Dermis microvascular lymphatic vessel endothelial cell (primary cell): ENCODE measurements at regions not wholly inside any gene's neighbourhood (a gene's known extent, or its start where the extent isn't known, plus 50 kb on each side); places are given as distances from the start of the nearest gene placed in this dataset.
"Not testable (repeated sequence)": the region's sequence is repeated elsewhere in the genome, so short reads cannot be mapped to it uniquely, and the experiment has no call there.

Source experiments
- DNase-seq, 2 donors: peaks; one replicate each; pipeline versions ENCODE4 v3.0.0 to v3.0.0-alpha.2; 2010; ENCODE audit warnings: low read depth in 2 of 2

- DNase-seq: no peak
Measured at GRCh38 chr5:125457617-125458016, 711.2 kb upstream of the ZNF608 start.

GRCh38 chr5:125458949-125459348 is 712.5 kb upstream of the ZNF608 start:
- not testable (repeated sequence) for DNase-seq

- no peak for DNase-seq
Measured at GRCh38 chr5:125461641-125462072, 715.2 kb upstream of the ZNF608 start.

GRCh38 chr5:125463466-125464092 is 717.1 kb upstream of the ZNF608 start:
- peak in 1 of 2 donors; percentile 52 for DNase-seq

GRCh38 chr5:125464847-125465432 is 718.5 kb upstream of the ZNF608 start:
- DNase-seq: no peak

- DNase-seq: no peak
Measured at GRCh38 chr5:125465703-125466102, 719.3 kb upstream of the ZNF608 start.

- DNase-seq: no peak
Measured at GRCh38 chr5:125467222-125467621, 720.8 kb upstream of the ZNF608 start.

- no peak for DNase-seq
Measured at GRCh38 chr5:125470280-125470902, 724.0 kb upstream of the ZNF608 start.

- no peak for DNase-seq
Measured at GRCh38 chr5:125476901-125477585, 730.6 kb upstream of the ZNF608 start.

GRCh38 chr5:125477586-125477975 is 731.1 kb upstream of the ZNF608 start:
- no peak for DNase-seq

- DNase-seq: no peak
Measured at GRCh38 chr5:125478599-125478998, 732.2 kb upstream of the ZNF608 start.

- DNase-seq: no peak
Measured at GRCh38 chr5:125480911-125481310, 734.5 kb upstream of the ZNF608 start.

GRCh38 chr5:125481506-125482465 is 735.3 kb upstream of the ZNF608 start:
- no peak for DNase-seq

- no peak for DNase-seq
Measured at GRCh38 chr5:125483609-125484008, 737.2 kb upstream of the ZNF608 start.

GRCh38 chr5:125484272-125484741 is 737.9 kb upstream of the ZNF608 start:
- peak; percentile 70 to 84 for DNase-seq

GRCh38 chr5:125484742-125485641 is 738.6 kb upstream of the ZNF608 start:
- DNase-seq: peak; percentile 68 to 93

GRCh38 chr5:125485771-125486170 is 739.3 kb upstream of the ZNF608 start:
- DNase-seq: no peak

- DNase-seq: no peak
Measured at GRCh38 chr5:125486634-125487033, 740.2 kb upstream of the ZNF608 start.

- DNase-seq: no peak
Measured at GRCh38 chr5:125487231-125487630, 740.8 kb upstream of the ZNF608 start.

- DNase-seq: not testable (repeated sequence)
Measured at GRCh38 chr5:125487652-125488051, 741.2 kb upstream of the ZNF608 start.
